GM13976 (cell line): ENCODE measurements at regions not wholly inside any gene's neighbourhood (a gene's known extent, or its start where the extent isn't known, plus 50 kb on each side); places are given as distances from the start of the nearest gene placed in this dataset.

Experiments used
- DNase-seq: peaks from one replicate; pipeline ENCODE4 v3.0.0; 2012; ENCODE audit warnings: low spot score
- CTCF ChIP-seq: IDR thresholded peaks from 2 replicates; pipeline ENCODE4 v1.5.1; 2012; ENCODE audit warnings: borderline replicate concordance, mild to moderate bottlenecking; ENCODE audit not compliant: insufficient read depth; ENCODE audit errors: extremely low read depth, missing control alignments, control extremely low read depth
- in situ Hi-C: fragments of 300-500 bp; cut with MboI; formaldehyde crosslinking; loops from one replicate; pipeline ENCODE4 v1.12.0; 2022; ENCODE audit warnings: low sequenced_read_pairs, mixed read lengths, inconsistent platforms; ENCODE audit not compliant: unreplicated experiment

GRCh38 chr2:236335696-236336574, 71.7 kb upstream of the ASB18 start:
- in situ Hi-C loops = no loop called here
- no peak for TF ChIP-seq CTCF
- no peak for DNase-seq

- in situ Hi-C loops = no loop called here
- TF ChIP-seq CTCF = no peak
- no peak for DNase-seq
Observed at GRCh38 chr2:236336575-236337464, 72.6 kb upstream of the ASB18 start.

GRCh38 chr2:236337465-236338325, 73.5 kb upstream of the ASB18 start:
- DNase-seq = no peak
- TF ChIP-seq CTCF = no peak
- in situ Hi-C loops = no loop called here

GRCh38 chr2:236338495-236339184, 74.4 kb upstream of the ASB18 start:
- in situ Hi-C loops = no loop called here
- no peak for TF ChIP-seq CTCF
- DNase-seq = peak; percentile 62

- no peak for TF ChIP-seq CTCF
- DNase-seq = no peak
- in situ Hi-C loops = loop anchor here (10.0 kb wide), 1 partner anchor 735 kb away; no protein-coding TSS in a partner anchor
Observed at GRCh38 chr2:236340251-236340650, 76.0 kb upstream of the ASB18 start.
